CD4-positive, alpha-beta T cell treated with Interleukin-1 beta for 1 hour (primary cell): ENCODE measurements at regions not wholly inside any gene's neighbourhood (a gene's known extent, or its start where the extent isn't known, plus 50 kb on each side); places are given as distances from the start of the nearest gene placed in this dataset.

Source experiments
- DNase-seq, 2 donors: peaks; one replicate each; pipeline ENCODE4 v3.0.0-alpha.2; 2020 to 2022

- no peak for DNase-seq
Measured at GRCh38 chr15:37261685-37262084, 161.3 kb upstream of the MEIS2 start.

GRCh38 chr15:37262922-37263608, 162.7 kb upstream of the MEIS2 start:
- DNase-seq = no peak

- DNase-seq = no peak
Measured at GRCh38 chr15:37289109-37289765, 188.9 kb upstream of the MEIS2 start.

- DNase-seq = no peak
Measured at GRCh38 chr15:37291920-37292319, 191.6 kb upstream of the MEIS2 start.

- DNase-seq = no peak
Measured at GRCh38 chr15:37298271-37298670, 197.9 kb upstream of the MEIS2 start.

- no peak for DNase-seq
Measured at GRCh38 chr15:37339437-37339836, 239.1 kb upstream of the MEIS2 start.

GRCh38 chr15:37339856-37340255, 239.5 kb upstream of the MEIS2 start:
- DNase-seq = no peak

- no peak for DNase-seq
Measured at GRCh38 chr15:37340438-37340837, 240.1 kb upstream of the MEIS2 start.

- no peak for DNase-seq
Measured at GRCh38 chr15:37359101-37359892, 258.9 kb upstream of the MEIS2 start.

- no peak for DNase-seq
Measured at GRCh38 chr15:37359893-37360290, 259.5 kb upstream of the MEIS2 start.

GRCh38 chr15:37360724-37361123, 260.4 kb upstream of the MEIS2 start:
- DNase-seq = no peak

GRCh38 chr15:37361621-37362020, 261.3 kb upstream of the MEIS2 start:
- no peak for DNase-seq

- DNase-seq = no peak
Measured at GRCh38 chr15:37362414-37362813, 262.1 kb upstream of the MEIS2 start.

- no peak for DNase-seq
Measured at GRCh38 chr15:37368961-37369360, 268.6 kb upstream of the MEIS2 start.

- DNase-seq = no peak
Measured at GRCh38 chr15:37370941-37371340, 270.6 kb upstream of the MEIS2 start.

GRCh38 chr15:37372064-37372463, 271.7 kb upstream of the MEIS2 start:
- DNase-seq = no peak

- no peak for DNase-seq
Measured at GRCh38 chr15:37375519-37375918, 275.2 kb upstream of the MEIS2 start.

- DNase-seq = no peak
Measured at GRCh38 chr15:37377428-37377827, 277.1 kb upstream of the MEIS2 start.

GRCh38 chr15:37394402-37395099, 294.2 kb upstream of the MEIS2 start:
- DNase-seq = no peak

GRCh38 chr15:37395100-37395468, 294.7 kb upstream of the MEIS2 start:
- DNase-seq = no peak

- DNase-seq = no peak
Measured at GRCh38 chr15:37397266-37398022, 297.1 kb upstream of the MEIS2 start.

- DNase-seq = no peak
Measured at GRCh38 chr15:37416103-37416502, 315.8 kb upstream of the MEIS2 start.

- DNase-seq = no peak
Measured at GRCh38 chr15:37425541-37425940, 325.2 kb upstream of the MEIS2 start.
